ENCODE measurements at regions not wholly inside any gene's neighbourhood (a gene's known extent, or its start where the extent isn't known, plus 50 kb on each side); places are given as distances from the start of the nearest gene placed in this dataset.
"Not testable (repeated sequence)": the region's sequence is repeated elsewhere in the genome, so short reads cannot be mapped to it uniquely, and the experiment has no call there.

DNA sequence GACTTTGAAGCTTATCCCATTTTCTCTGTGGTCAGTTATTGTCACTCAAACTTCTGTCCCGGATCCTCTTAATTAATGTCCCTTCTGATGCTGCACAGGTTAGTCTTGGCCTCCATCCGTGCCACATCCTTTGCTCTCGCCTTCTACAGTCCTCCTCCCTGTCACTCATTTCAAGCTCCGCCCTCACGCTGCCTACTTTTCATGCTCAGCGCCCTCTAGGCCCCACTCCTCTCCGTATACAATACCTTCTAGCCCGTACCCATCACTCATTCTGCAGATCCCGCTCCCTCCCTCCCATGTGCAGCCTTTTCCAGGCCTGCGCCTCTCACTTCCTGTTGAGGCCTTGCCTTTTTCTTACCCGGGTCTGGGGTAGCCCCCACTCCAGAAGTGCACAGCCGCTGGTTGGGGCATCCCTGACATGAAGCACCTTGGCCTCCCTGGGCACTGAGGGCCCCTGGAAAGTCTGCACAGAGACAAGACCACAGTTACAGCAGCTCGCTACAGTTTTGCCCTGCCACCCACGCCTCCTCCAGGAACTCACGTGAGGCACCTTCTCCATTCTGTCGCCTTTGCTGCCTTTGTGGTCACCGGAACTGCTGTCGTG, 88.5 kb upstream of the SLC25A48 start:
- H2AFZ ChIP-seq (ENCODE audit: low read length) = no peak overlapping the region

GRCh38 chr5:135743705-135744411, 90.6 kb upstream of the SLC25A48 start:
- TF ChIP-seq, protein P1, sequence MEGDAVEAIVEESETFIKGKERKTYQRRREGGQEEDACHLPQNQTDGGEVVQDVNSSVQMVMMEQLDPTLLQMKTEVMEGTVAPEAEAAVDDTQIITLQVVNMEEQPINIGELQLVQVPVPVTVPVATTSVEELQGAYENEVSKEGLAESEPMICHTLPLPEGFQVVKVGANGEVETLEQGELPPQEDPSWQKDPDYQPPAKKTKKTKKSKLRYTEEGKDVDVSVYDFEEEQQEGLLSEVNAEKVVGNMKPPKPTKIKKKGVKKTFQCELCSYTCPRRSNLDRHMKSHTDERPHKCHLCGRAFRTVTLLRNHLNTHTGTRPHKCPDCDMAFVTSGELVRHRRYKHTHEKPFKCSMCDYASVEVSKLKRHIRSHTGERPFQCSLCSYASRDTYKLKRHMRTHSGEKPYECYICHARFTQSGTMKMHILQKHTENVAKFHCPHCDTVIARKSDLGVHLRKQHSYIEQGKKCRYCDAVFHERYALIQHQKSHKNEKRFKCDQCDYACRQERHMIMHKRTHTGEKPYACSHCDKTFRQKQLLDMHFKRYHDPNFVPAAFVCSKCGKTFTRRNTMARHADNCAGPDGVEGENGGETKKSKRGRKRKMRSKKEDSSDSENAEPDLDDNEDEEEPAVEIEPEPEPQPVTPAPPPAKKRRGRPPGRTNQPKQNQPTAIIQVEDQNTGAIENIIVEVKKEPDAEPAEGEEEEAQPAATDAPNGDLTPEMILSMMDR (conservative IDR thresholded peaks at IDR 0.05 in 1 of 2, IDR thresholded peaks at IDR 0.05 in 1 of 2; ENCODE audit: low read depth in 1 of 2, low read length in 2 of 2) = no peak
- no peak for TF ChIP-seq EZH2 (IDR thresholded peaks at IDR 0.05; ENCODE audit: low read length, missing control alignments)
- Histone ChIP-seq H4K20me1 (ENCODE audit: control insufficient read depth, extremely low read depth, insufficient read depth, low read length) (no peaks in the 10 kb centered on the region), H3K79me2 (ENCODE audit: control insufficient read depth, insufficient read depth, low read length) (no peaks in the 10 kb centered on the region), H3K9me3 (ENCODE audit: control insufficient read depth, insufficient read depth, low read depth, low read length) (no peaks in the 10 kb centered on the region), H3K27me3 (ENCODE audit: control insufficient read depth, insufficient read depth, low read length) (no peaks in the 10 kb centered on the region), H3K36me3 (ENCODE audit: control insufficient read depth, insufficient read depth, low read length) (no peaks in the 10 kb centered on the region), H3K4me2 (ENCODE audit: extremely low read depth, insufficient read depth, low read length) (no peak overlapping the region), H3K9ac (ENCODE audit: insufficient read depth, low read length) (no peak overlapping the region), H2AFZ (ENCODE audit: low read length) (no peak overlapping the region), H3K4me1 (ENCODE audit: control insufficient read depth, extremely low read depth, insufficient read depth, low read length) (no peaks in the 10 kb centered on the region), H3K27ac (ENCODE audit: insufficient read depth, low read length) (no peak overlapping the region), H3K4me3 (replicated peaks in 1 of 4; ENCODE audit: control extremely low read depth in 1 of 4, insufficient read depth in 1 of 4, low read depth in 3 of 4, low read length in 4 of 4) (no peak overlapping the region)
- DNase-seq (ENCODE audit: low read depth in 2 of 2) = no peak

More for the DNA sequence above, 88.5 kb upstream of the SLC25A48 start:
- H3K79me2 ChIP-seq (ENCODE audit: control insufficient read depth, insufficient read depth, low read length) = no peaks in the 10 kb centered on the region
- H3K9ac ChIP-seq (ENCODE audit: insufficient read depth, low read length) = no peak overlapping the region
- H3K9me3 ChIP-seq (ENCODE audit: control insufficient read depth, insufficient read depth, low read depth, low read length) = no peaks in the 10 kb centered on the region
- no peaks in the 10 kb centered on the region for H3K27me3 ChIP-seq (ENCODE audit: control insufficient read depth, insufficient read depth, low read length)
- no peak overlapping the region for H3K4me2 ChIP-seq (ENCODE audit: extremely low read depth, insufficient read depth, low read length)
- TF ChIP-seq EZH2 (IDR thresholded peaks at IDR 0.05; ENCODE audit: low read length, missing control alignments) = no peak
- TF ChIP-seq, protein P1 (conservative IDR thresholded peaks at IDR 0.05 in 1 of 2, IDR thresholded peaks at IDR 0.05 in 1 of 2; ENCODE audit: low read depth in 1 of 2, low read length in 2 of 2) = no peak
- H3K4me1 ChIP-seq (ENCODE audit: control insufficient read depth, extremely low read depth, insufficient read depth, low read length) = no peaks in the 10 kb centered on the region
- H3K27ac ChIP-seq (ENCODE audit: insufficient read depth, low read length) = no peak overlapping the region
- DNase-seq (ENCODE audit: low read depth in 2 of 2) = no peak
- no peaks in the 10 kb centered on the region for H3K36me3 ChIP-seq (ENCODE audit: control insufficient read depth, insufficient read depth, low read length)
- no peak overlapping the region for H3K4me3 ChIP-seq (replicated peaks in 1 of 4; ENCODE audit: control extremely low read depth in 1 of 4, insufficient read depth in 1 of 4, low read depth in 3 of 4, low read length in 4 of 4)
- H4K20me1 ChIP-seq (ENCODE audit: control insufficient read depth, extremely low read depth, insufficient read depth, low read length) = no peaks in the 10 kb centered on the region

DNA sequence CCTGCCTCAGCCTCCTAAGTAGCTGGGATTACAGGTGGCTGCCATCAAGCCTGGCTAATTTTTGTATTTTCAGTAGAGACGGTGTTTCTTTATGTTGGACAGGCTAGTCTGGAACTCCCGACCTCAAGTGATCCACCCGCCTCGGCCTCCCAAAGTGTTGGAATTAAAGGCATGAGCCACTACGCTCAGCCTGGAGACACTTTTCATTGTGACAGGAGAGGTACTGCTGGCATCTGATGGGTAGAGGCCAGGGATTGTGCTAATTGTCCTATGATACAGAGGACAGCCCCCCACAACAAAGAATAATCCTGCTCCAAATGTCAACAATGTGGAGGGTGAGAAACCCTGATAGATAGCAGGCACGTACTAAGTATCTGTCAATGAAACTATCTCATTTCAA, 91.3 kb upstream of the SLC25A48 start:
- Histone ChIP-seq H3K9ac (ENCODE audit: insufficient read depth, low read length) (no peak overlapping the region), H2AFZ (ENCODE audit: low read length) (no peak overlapping the region), H4K20me1 (ENCODE audit: control insufficient read depth, extremely low read depth, insufficient read depth, low read length) (no peaks in the 10 kb centered on the region), H3K36me3 (ENCODE audit: control insufficient read depth, insufficient read depth, low read length) (no peaks in the 10 kb centered on the region), H3K79me2 (ENCODE audit: control insufficient read depth, insufficient read depth, low read length) (no peaks in the 10 kb centered on the region), H3K4me1 (ENCODE audit: control insufficient read depth, extremely low read depth, insufficient read depth, low read length) (no peaks in the 10 kb centered on the region), H3K27ac (ENCODE audit: insufficient read depth, low read length) (no peak overlapping the region), H3K4me3 (replicated peaks in 1 of 4; ENCODE audit: control extremely low read depth in 1 of 4, insufficient read depth in 1 of 4, low read depth in 3 of 4, low read length in 4 of 4) (no peak overlapping the region), H3K27me3 (ENCODE audit: control insufficient read depth, insufficient read depth, low read length) (no peaks in the 10 kb centered on the region), H3K9me3 (ENCODE audit: control insufficient read depth, insufficient read depth, low read depth, low read length) (no peaks in the 10 kb centered on the region), H3K4me2 (ENCODE audit: extremely low read depth, insufficient read depth, low read length) (no peak overlapping the region)
- no peak for TF ChIP-seq EZH2 (IDR thresholded peaks at IDR 0.05; ENCODE audit: low read length, missing control alignments)
- TF ChIP-seq, protein P1 (conservative IDR thresholded peaks at IDR 0.05 in 1 of 2, IDR thresholded peaks at IDR 0.05 in 1 of 2; ENCODE audit: low read depth in 1 of 2, low read length in 2 of 2) = no peak
- no peak for DNase-seq (ENCODE audit: low read depth in 2 of 2)

DNA sequence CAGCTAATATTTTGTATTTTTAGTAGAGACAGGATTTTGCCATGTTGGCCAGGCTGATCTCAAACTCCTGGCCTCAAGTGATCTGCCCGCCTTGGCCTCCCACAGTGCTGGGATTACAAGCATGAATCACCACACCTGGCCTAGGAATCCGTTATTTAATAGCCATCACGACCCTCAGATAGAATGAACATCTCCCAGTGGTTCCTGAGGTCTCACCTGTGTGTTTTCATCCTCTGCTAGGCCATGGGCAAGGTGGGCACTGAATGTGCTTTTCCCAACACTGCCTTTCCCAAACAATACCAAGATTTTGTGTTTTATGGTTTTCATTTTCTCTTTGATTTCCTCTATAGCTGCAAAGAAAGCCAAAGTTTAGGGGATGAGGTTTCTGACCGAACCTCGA, 92.2 kb upstream of the SLC25A48 start:
- H3K79me2 ChIP-seq (ENCODE audit: control insufficient read depth, insufficient read depth, low read length); H3K9me3 ChIP-seq (ENCODE audit: control insufficient read depth, insufficient read depth, low read depth, low read length); H4K20me1 ChIP-seq (ENCODE audit: control insufficient read depth, extremely low read depth, insufficient read depth, low read length); H3K9ac ChIP-seq (ENCODE audit: insufficient read depth, low read length); H3K27ac ChIP-seq (ENCODE audit: insufficient read depth, low read length); H3K27me3 ChIP-seq (ENCODE audit: control insufficient read depth, insufficient read depth, low read length); DNase-seq (ENCODE audit: low read depth in 2 of 2); H3K4me3 ChIP-seq (replicated peaks in 1 of 4; ENCODE audit: control extremely low read depth in 1 of 4, insufficient read depth in 1 of 4, low read depth in 3 of 4, low read length in 4 of 4); H2AFZ ChIP-seq (ENCODE audit: low read length); H3K4me1 ChIP-seq (ENCODE audit: control insufficient read depth, extremely low read depth, insufficient read depth, low read length); H3K4me2 ChIP-seq (ENCODE audit: extremely low read depth, insufficient read depth, low read length); H3K36me3 ChIP-seq (ENCODE audit: control insufficient read depth, insufficient read depth, low read length): not testable (repeated sequence)

All from fibroblast of lung (primary cell).